ENCODE measurements at regions not wholly inside any gene's neighbourhood (a gene's known extent, or its start where the extent isn't known, plus 50 kb on each side); places are given as distances from the start of the nearest gene placed in this dataset.

GRCh38 chr6:119716668-119717270 is 367.2 kb upstream of the MAN1A1 start:
- no peaks in the 10 kb centered on the region for H4K20me1 ChIP-seq (replicated peaks in 1 of 2; ENCODE audit: control insufficient read depth in 1 of 2, insufficient read depth in 2 of 2, low read length in 2 of 2)
- H3K4me2 ChIP-seq (ENCODE audit: insufficient read depth in 1 of 2, low read depth in 2 of 2, low read length in 2 of 2), result 0 out of 4 replicates have a peak overlapping the region, but pooled peaks of 1 of the 2 experiments have one; percentile 24
- no peak overlapping the region for H3K56ac ChIP-seq (replicated peaks; ENCODE audit: insufficient read length, low read depth, low read length)
- H2BK120ac ChIP-seq (replicated peaks; ENCODE audit: low read depth, low read length), result no peak overlapping the region
- no peak overlapping the region for H3K4me3 ChIP-seq (ENCODE audit: extremely low read depth in 1 of 4, insufficient read depth in 2 of 4, low read depth in 3 of 4, low read length in 4 of 4)
- no peaks in the 10 kb centered on the region for H3K27me3 ChIP-seq (replicated peaks in 1 of 4; ENCODE audit: control insufficient read depth in 3 of 4, extremely low read depth in 1 of 4, insufficient read depth in 3 of 4, low read length in 3 of 4)
- H2BK12ac ChIP-seq (ENCODE audit: low read depth, low read length), result no peak overlapping the region
- H3K4ac ChIP-seq (replicated peaks; ENCODE audit: insufficient read length, low read depth, low read length), result no peak overlapping the region
- H3K23ac ChIP-seq (ENCODE audit: insufficient read length), result no peak overlapping the region
- peak overlapping the region; percentile 8; the same call in 1 of the 2 replicates for H2AFZ ChIP-seq (ENCODE audit: low read length)
- 0 out of 2 replicates have a peak overlapping the region, but pooled peaks have one; percentile 19 for H3K27ac ChIP-seq (ENCODE audit: low read depth, low read length)
- no peak overlapping the region for H4K91ac ChIP-seq (replicated peaks; ENCODE audit: insufficient read length, low read length)
- 94% methylated on average over 2 of the region's 2 CpGs; no CpG with 5 or more reads in 1 of the 2 experiments for WGBS, 2 experiments (ENCODE audit: extremely low coverage in 1 of 2, insufficient coverage in 1 of 2, insufficient read length in 1 of 2, insufficient replicate concordance in 2 of 2, low coverage in 1 of 2, low lambda C conversion rate in 2 of 2, missing lambda C conversion rate in 1 of 2)
- no peak overlapping the region for H3K14ac ChIP-seq (ENCODE audit: insufficient read length)
- H3K4me1 ChIP-seq (replicated peaks in 1 of 4; ENCODE audit: control insufficient read depth in 3 of 4, insufficient read depth in 4 of 4, low read length in 3 of 4), result peaks cover 0 to 10% (median 3%) of the 10 kb centered on the region in 4 experiments; a peak in 2 of 7 replicates
- ChIA-PET CTCF (ENCODE audit: partially characterized antibody) (interaction anchor here (0.5 to 3.0 kb wide), 3 partner anchors 11 to 265 kb away, joined by 3 to 12 read pairs (median 3); no protein-coding TSS in a partner anchor), POLR2A (ENCODE audit: partially characterized antibody) (no interaction called here)
- no peaks in the 10 kb centered on the region for H3K36me3 ChIP-seq (ENCODE audit: control insufficient read depth in 2 of 4, insufficient read depth in 4 of 4, low read length in 3 of 4)
- no peak overlapping the region for H4K5ac ChIP-seq (ENCODE audit: insufficient read length, low read depth, low read length)
- no peaks in the 10 kb centered on the region for H3K9me3 ChIP-seq (ENCODE audit: insufficient read depth in 2 of 2, low read depth in 1 of 2, low read length in 1 of 2)
- no peak overlapping the region for H2BK20ac ChIP-seq (ENCODE audit: low read length)
- H4K8ac ChIP-seq (ENCODE audit: extremely low read depth, insufficient read depth, low read length), result no peak overlapping the region
- no peak overlapping the region for H2BK15ac ChIP-seq (ENCODE audit: low read length)
- H3K79me2 ChIP-seq (ENCODE audit: control insufficient read depth in 1 of 2, insufficient read depth in 2 of 2, low read length in 2 of 2), result no peaks in the 10 kb centered on the region
- no peaks in the 10 kb centered on the region; the same call in 1 of the 2 replicates for H3K23me2 ChIP-seq (ENCODE audit: low read depth, low read length)
- H2AK5ac ChIP-seq (ENCODE audit: low read depth, low read length), result no peak overlapping the region
- no peak overlapping the region for H2BK5ac ChIP-seq (ENCODE audit: low read depth, low read length)
- DNase-seq (ENCODE audit: low read depth in 1 of 2, low spot score in 2 of 2) (no peak), FAIRE-seq (no peak)
- H3K79me1 ChIP-seq (ENCODE audit: low read depth, low read length), result no peaks in the 10 kb centered on the region
- H3K9ac ChIP-seq (replicated peaks in 1 of 4; ENCODE audit: extremely low read depth in 1 of 4, low read depth in 3 of 4, low read length in 3 of 4), result no peak overlapping the region
- H3K18ac ChIP-seq (ENCODE audit: extremely low read depth, low read length), result no peak overlapping the region
- TF ChIP-seq SP1 (IDR thresholded peaks at IDR 0.05; ENCODE audit: low read depth, low read length) (no peak), RAD21 (IDR thresholded peaks at IDR 0.05 in 1 of 2, conservative IDR thresholded peaks at IDR 0.05 in 1 of 2; ENCODE audit: low read depth in 2 of 2, low read length in 2 of 2) (no peak), GTF2F1 (IDR thresholded peaks at IDR 0.05; ENCODE audit: borderline replicate concordance, low read depth, low read length) (no peak), CBX5 (IDR thresholded peaks at IDR 0.05; ENCODE audit: low read depth, low read length) (no peak), BRCA1 (IDR thresholded peaks at IDR 0.05; ENCODE audit: low read depth, low read length) (no peak), SIX5 (IDR thresholded peaks at IDR 0.05; ENCODE audit: low read depth, low read length) (no peak), SP2 (IDR thresholded peaks at IDR 0.05; ENCODE audit: low read length) (no peak), MAX (IDR thresholded peaks at IDR 0.05) (no peak), BACH1 (IDR thresholded peaks at IDR 0.05; ENCODE audit: low read length) (no peak), POLR2A (IDR thresholded peaks at IDR 0.05; ENCODE audit: control extremely low read depth in 1 of 2, low read depth in 2 of 2, low read length in 2 of 2) (no peak), EP300 (IDR thresholded peaks at IDR 0.05; ENCODE audit: borderline replicate concordance in 1 of 2, low read depth in 2 of 2, low read length in 2 of 2) (no peak), MAFK (IDR thresholded peaks at IDR 0.05; ENCODE audit: low read depth, low read length) (no peak), SIN3A (conservative IDR thresholded peaks at IDR 0.05 in 1 of 2, IDR thresholded peaks at IDR 0.05 in 1 of 2; ENCODE audit: low read depth in 1 of 2, low read length in 2 of 2) (no peak), KDM1A (IDR thresholded peaks at IDR 0.05; ENCODE audit: borderline replicate concordance, low read length) (no peak)
